RPMI7951 (cell line): ENCODE measurements at regions not wholly inside any gene's neighbourhood (a gene's known extent, or its start where the extent isn't known, plus 50 kb on each side); places are given as distances from the start of the nearest gene placed in this dataset.

ENCODE experiments used
- DNase-seq: peaks from one replicate; pipeline ENCODE4 v3.0.0-alpha.2; 2012; ENCODE audit warnings: low read depth

- DNase-seq, result no peak
Observed at GRCh38 chr13:27014406-27015359, 156.9 kb downstream of the USP12 start.

- peak; percentile 73 for DNase-seq
Observed at GRCh38 chr13:27012482-27013197, 159.0 kb downstream of the USP12 start.

GRCh38 chr13:27011661-27012060, 159.9 kb downstream of the USP12 start:
- DNase-seq, result no peak

GRCh38 chr13:27008733-27009132, 162.9 kb downstream of the USP12 start:
- no peak for DNase-seq

- DNase-seq, result no peak
Observed at GRCh38 chr13:27007166-27007565, 164.4 kb downstream of the USP12 start.

GRCh38 chr13:27006519-27007161, 165.0 kb downstream of the USP12 start:
- DNase-seq, result no peak

- DNase-seq, result no peak
Observed at GRCh38 chr13:27005976-27006518, 165.6 kb downstream of the USP12 start.

- no peak for DNase-seq
Observed at GRCh38 chr13:27005556-27005955, 166.1 kb downstream of the USP12 start.

GRCh38 chr13:27004866-27005265, 166.7 kb downstream of the USP12 start:
- no peak for DNase-seq

- DNase-seq, result no peak
Observed at GRCh38 chr13:27004326-27004725, 167.3 kb downstream of the USP12 start.

GRCh38 chr13:27001705-27002104, 169.9 kb downstream of the USP12 start:
- DNase-seq, result no peak

GRCh38 chr13:27000686-27001085, 170.9 kb downstream of the USP12 start:
- DNase-seq, result no peak

- DNase-seq, result no peak
Observed at GRCh38 chr13:26999499-26999898, 172.1 kb downstream of the USP12 start.

- no peak for DNase-seq
Observed at GRCh38 chr13:26998292-26998691, 173.3 kb downstream of the USP12 start.

- no peak for DNase-seq
Observed at GRCh38 chr13:26996965-26997752, 174.5 kb downstream of the USP12 start.

GRCh38 chr13:26995159-26995558, 176.5 kb downstream of the USP12 start:
- no peak for DNase-seq

GRCh38 chr13:26993780-26994179, 177.8 kb downstream of the USP12 start:
- DNase-seq, result no peak

- no peak for DNase-seq
Observed at GRCh38 chr13:26992951-26993719, 178.5 kb downstream of the USP12 start.

- no peak for DNase-seq
Observed at GRCh38 chr13:26991508-26992181, 180.0 kb downstream of the USP12 start.
